ENCODE measurements at regions not wholly inside any gene's neighbourhood (a gene's known extent, or its start where the extent isn't known, plus 50 kb on each side); places are given as distances from the start of the nearest gene placed in this dataset.

- no peak overlapping the region for H3K4me3 ChIP-seq
- no peaks in the 10 kb centered on the region for H3K9me3 ChIP-seq
- H3K27ac ChIP-seq, result no peak overlapping the region
- no peaks in the 10 kb centered on the region for H3K27me3 ChIP-seq
- TF ChIP-seq POLR2A (IDR thresholded peaks at IDR 0.05), result no peak
- TF ChIP-seq CTCF (IDR thresholded peaks at IDR 0.05 in 4 of 5, conservative IDR thresholded peaks at IDR 0.05 in 1 of 5), result no peak
- H3K36me3 ChIP-seq, result no peaks in the 10 kb centered on the region
- H3K4me1 ChIP-seq, result no peaks in the 10 kb centered on the region
- ATAC-seq (no peak), DNase-seq (no peak)
- intact Hi-C loops (cut with DNase I; ENCODE audit: low total_unique reads) (no loop called here), in situ Hi-C loops (cut with MboI; ENCODE audit: low sequenced_read_pairs in 4 of 4) (no loop called here)
Observed at GRCh38 chr16:5854027-5854426, 756.4 kb upstream of the EEF2KMT start.

- no peaks in the 10 kb centered on the region for H3K9me3 ChIP-seq
- no peak overlapping the region for H3K4me3 ChIP-seq
- TF ChIP-seq CTCF (IDR thresholded peaks at IDR 0.05 in 4 of 5, conservative IDR thresholded peaks at IDR 0.05 in 1 of 5) (no peak), POLR2A (IDR thresholded peaks at IDR 0.05) (no peak)
- H3K27me3 ChIP-seq, result no peaks in the 10 kb centered on the region
- intact Hi-C loops (cut with DNase I; ENCODE audit: low total_unique reads), result no loop called here
- H3K36me3 ChIP-seq, result no peaks in the 10 kb centered on the region
- no peak overlapping the region for H3K27ac ChIP-seq
- no peaks in the 10 kb centered on the region for H3K4me1 ChIP-seq
- DNase-seq (no peak), ATAC-seq (no peak)
- in situ Hi-C loops (cut with MboI; ENCODE audit: low sequenced_read_pairs in 4 of 4), result no loop called here
Observed at GRCh38 chr16:5852151-5852550, 754.6 kb upstream of the EEF2KMT start.

GRCh38 chr16:5851393-5851982 is 753.9 kb upstream of the EEF2KMT start:
- TF ChIP-seq CTCF (IDR thresholded peaks at IDR 0.05 in 4 of 5, conservative IDR thresholded peaks at IDR 0.05 in 1 of 5), result no peak
- no peak for TF ChIP-seq POLR2A (IDR thresholded peaks at IDR 0.05)
- in situ Hi-C loops (cut with MboI; ENCODE audit: low sequenced_read_pairs in 4 of 4) (no loop called here), intact Hi-C loops (cut with DNase I; ENCODE audit: low total_unique reads) (no loop called here)
- H3K36me3 ChIP-seq, result no peaks in the 10 kb centered on the region
- no peaks in the 10 kb centered on the region for H3K9me3 ChIP-seq
- no peaks in the 10 kb centered on the region for H3K4me1 ChIP-seq
- H3K27ac ChIP-seq, result no peak overlapping the region
- DNase-seq (no peak), ATAC-seq (no peak)
- H3K27me3 ChIP-seq, result no peaks in the 10 kb centered on the region
- H3K4me3 ChIP-seq, result no peak overlapping the region

GRCh38 chr16:5850632-5851392 is 753.2 kb upstream of the EEF2KMT start:
- H3K4me3 ChIP-seq, result no peak overlapping the region
- intact Hi-C loops (cut with DNase I; ENCODE audit: low total_unique reads), result no loop called here
- no peak overlapping the region for H3K27ac ChIP-seq
- H3K36me3 ChIP-seq, result no peaks in the 10 kb centered on the region
- ATAC-seq (no peak), DNase-seq (no peak)
- no peaks in the 10 kb centered on the region for H3K4me1 ChIP-seq
- no peaks in the 10 kb centered on the region for H3K27me3 ChIP-seq
- TF ChIP-seq CTCF (IDR thresholded peaks at IDR 0.05 in 4 of 5, conservative IDR thresholded peaks at IDR 0.05 in 1 of 5), result no peak
- TF ChIP-seq POLR2A (IDR thresholded peaks at IDR 0.05), result no peak
- H3K9me3 ChIP-seq, result no peaks in the 10 kb centered on the region
- in situ Hi-C loops (cut with MboI; ENCODE audit: low sequenced_read_pairs in 4 of 4), result no loop called here
